Activated effector memory CD4-positive, alpha-beta T cell treated with anti-CD3 and anti-CD28 coated beads, Interleukin-2, amount 50 U/mL, for 16 hours (primary cell): ENCODE measurements at regions not wholly inside any gene's neighbourhood (a gene's known extent, or its start where the extent isn't known, plus 50 kb on each side); places are given as distances from the start of the nearest gene placed in this dataset.

Experiments used
- DNase-seq: peaks from one replicate; pipeline ENCODE4 v3.0.0-alpha.2; 2020

- no peak for DNase-seq
These were observed 300.9 kb upstream of the HS3ST1 start for GRCh38 chr4:11729548-11729947.

DNA sequence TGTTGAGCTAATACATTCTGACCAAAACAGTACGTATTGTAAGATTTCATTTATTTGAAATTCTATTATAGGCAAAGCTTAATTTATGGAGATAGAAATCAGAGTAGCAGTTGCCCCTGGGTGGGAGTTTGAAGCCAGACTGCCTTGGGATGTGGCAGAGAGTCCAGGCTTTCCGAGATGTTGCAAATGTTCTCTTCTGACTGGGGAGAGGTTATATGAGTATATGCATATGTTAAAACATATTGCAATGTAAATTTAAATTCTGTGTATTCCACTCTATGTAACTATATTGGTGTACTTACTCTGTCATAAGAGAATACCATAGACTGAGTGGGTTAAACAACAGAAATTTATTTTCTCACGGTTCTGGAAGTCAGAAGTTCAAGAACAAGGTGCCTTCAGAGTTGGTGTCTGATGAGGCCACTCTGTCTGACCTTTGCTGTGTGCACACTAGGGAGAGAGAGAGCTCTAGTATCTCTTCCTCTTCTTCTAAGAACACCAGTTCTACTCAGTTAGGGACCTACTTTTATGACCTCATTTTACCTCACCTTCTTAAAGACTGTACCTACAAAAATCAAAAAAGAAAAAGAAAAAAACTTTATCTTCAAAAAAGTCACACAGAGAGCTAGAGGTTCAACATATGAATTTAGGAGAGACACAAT lies 299.3 kb upstream of the HS3ST1 start:
- no peak for DNase-seq

DNA sequence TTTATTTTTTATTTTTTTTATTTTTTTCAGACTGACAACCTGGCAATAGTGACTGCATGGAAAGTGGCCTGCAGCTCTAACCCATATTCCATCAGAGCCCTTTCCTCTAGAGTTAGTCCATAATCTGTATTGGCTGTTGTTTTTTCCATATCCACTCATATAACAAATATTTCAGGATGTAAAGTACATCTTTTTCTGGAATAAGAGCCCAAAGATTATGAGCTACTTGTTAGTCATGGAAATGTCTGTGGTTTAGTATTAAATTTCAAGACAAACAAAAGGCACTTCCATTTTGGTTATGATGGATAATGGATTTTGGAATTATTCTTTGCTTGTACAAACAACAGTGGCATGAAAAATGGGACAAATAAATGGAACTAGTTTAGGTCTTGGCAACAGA lies 296.0 kb upstream of the HS3ST1 start:
- no peak for DNase-seq

- DNase-seq: no peak
These were observed 293.5 kb upstream of the HS3ST1 start for GRCh38 chr4:11722223-11722622.

- DNase-seq: no peak
These were observed 291.6 kb upstream of the HS3ST1 start for GRCh38 chr4:11720292-11720691.

DNA sequence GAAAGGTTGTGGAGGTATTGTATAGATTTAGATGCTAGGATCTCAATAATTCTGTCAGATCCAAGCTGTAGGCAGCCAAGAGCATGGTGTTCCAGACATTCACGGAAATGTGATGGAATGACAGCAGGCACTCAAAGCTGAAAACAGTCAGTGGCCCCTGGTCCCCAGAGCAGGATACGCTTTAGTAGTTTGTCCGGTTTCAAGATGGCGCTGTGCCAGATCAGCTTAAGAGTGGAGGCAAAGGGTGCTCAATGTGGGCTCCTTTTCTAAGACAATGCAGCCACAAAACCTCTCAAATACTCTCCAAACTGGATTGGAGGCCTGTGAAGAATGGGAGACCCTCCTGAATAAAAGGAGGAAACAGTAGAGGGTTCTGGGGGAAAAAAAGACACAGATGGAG lies 291.2 kb upstream of the HS3ST1 start:
- DNase-seq: no peak

GRCh38 chr4:11715753-11716521 lies 287.2 kb upstream of the HS3ST1 start:
- no peak for DNase-seq

DNA sequence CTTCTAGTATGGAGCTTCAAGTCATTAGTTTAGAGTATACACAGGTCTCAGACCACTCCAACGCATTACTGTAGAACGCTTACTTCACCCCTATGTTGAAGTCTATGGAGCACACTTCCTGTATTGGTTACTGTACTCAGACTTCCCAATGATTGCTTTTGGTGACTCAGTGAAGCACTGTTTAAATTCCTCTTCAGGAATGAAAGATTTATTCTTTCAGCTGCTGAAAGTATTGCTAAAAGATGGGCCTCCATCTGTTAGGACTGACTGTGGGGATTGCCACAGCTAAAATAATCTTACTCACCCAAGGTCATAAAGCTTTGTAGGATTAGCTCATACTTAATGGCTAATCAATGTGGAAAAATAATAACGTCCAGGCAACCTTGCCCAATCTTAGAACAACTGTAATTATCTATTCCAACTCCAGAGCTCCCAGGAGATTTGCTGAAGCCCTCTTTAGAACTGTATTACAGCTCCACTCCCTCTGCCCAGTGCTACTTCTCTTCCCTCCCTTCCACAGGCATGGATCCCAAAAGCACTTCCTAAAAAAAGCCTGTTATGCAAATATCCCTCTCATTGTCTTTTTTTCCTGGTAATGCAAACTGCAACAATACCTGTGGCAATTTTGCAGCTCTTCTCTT lies 281.9 kb upstream of the HS3ST1 start:
- no peak for DNase-seq

DNA sequence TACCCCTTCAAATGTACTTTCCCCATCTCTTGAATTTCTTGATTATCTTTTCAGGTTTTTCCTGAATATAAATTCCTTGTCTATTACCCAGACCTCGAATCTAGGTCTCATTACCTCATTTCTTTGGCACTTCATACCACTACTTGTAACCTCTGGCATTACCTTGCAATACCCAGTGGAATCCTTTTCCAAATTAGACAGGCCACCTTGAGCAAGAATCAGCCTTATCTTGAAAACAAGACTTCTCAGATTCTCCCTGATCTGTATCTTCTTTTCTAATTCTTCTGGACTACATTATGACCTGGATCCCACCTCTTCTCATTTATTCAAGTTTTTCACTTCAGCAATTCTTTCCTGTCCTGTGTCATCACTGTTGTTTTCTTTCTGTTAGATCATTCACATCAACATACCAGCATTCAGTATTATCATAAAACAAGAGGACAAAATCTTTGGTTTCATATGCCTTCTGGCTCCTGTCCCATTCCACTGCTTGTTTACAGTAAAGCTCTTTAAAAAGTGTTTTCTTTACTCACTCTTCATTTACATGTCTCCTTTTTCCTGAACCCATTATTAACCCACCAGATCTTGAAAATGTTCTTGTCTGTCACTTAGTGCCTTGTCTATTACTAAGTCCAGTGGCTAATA lies 275.6 kb upstream of the HS3ST1 start:
- no peak for DNase-seq

GRCh38 chr4:11702886-11703557 lies 274.3 kb upstream of the HS3ST1 start:
- DNase-seq: no peak

DNA sequence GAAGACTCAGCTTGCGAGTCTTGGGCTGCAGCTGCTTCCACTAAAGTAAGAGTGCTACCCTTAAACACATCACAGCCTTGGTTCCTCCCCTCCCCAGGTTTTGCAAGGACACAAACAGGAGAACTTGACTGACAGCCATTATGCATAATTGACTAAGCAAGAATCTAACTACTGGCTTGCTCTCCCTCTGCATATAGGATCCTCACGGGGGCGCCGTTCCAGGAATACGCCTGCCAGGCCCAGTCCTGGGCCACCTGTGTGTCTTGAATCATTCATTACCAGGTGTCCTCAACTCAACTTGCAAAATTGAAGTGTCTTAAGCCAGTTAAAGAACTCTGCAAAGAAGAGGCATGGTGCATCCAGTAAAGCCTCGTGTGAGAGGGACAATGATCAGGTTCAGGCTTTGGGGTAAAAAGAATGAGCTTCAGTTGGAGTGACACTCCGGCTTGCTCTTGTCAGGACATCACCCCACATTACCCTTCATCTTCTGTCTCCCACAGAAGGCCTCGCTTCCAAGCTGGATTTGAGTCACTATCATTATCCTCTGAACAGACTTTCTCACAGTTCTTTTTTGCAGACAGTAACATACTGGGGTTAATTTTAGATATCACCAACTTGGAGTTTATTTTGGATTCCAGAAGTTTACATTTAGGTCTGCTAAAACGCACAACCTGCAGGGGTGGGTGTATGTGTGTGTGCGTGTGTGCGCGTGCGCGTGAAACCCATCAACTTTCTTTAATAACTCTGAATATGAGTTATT lies 273.5 kb upstream of the HS3ST1 start:
- no peak for DNase-seq

GRCh38 chr4:11700751-11701226 lies 272.1 kb upstream of the HS3ST1 start:
- no peak for DNase-seq

DNA sequence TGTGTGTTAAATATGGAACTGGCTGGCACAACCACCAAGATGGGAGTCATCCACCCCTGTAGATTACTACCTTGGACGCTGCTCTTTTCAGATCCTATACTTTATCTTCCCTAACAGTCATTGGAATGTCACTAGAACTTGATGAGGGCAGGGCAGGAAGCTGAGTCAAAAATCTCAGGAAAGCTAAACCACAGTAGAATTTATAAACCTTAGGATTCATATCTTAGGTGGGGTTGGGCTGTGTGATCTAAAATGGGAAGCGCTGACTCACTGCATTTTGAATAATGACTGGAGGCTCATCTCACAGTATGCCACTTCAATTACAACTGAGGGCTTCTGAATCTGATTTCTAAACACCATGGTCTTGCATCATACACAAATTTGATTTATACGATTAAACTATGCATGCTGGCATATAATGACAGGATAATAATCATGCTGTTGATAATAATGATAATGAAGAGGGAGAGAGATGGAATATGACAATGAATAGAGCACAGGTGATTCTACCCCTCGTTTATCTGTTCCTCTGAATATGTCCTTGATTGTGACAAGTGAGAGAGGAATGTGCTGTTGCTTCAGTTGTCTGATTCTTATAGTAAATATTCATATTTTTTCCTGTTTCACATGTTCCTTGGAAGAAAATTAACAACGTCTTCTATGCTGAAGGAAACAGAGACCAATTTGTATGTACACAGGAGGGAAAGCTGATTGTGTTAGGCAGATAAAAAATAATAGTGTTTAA lies 270.3 kb upstream of the HS3ST1 start:
- no peak for DNase-seq

DNA sequence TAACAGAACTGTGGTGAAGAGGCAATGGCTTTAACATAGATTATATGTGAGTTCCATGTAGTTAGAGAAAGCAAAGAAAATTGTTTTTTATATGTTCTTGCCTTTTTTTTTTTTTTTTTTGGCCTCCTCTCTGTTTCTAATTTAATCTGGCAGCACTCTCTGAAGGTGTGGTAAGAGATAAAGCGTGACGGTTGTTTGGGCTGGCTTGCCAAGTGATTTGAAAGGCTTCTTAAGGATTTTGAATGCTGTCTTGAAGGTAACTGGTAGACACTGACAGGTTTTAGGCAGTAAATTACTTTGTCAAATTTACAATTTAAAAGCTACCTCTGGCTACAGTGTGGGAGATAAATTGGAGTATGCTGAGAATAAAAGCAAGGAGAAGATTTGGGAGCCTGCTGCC lies 269.3 kb upstream of the HS3ST1 start:
- DNase-seq: no peak

DNA sequence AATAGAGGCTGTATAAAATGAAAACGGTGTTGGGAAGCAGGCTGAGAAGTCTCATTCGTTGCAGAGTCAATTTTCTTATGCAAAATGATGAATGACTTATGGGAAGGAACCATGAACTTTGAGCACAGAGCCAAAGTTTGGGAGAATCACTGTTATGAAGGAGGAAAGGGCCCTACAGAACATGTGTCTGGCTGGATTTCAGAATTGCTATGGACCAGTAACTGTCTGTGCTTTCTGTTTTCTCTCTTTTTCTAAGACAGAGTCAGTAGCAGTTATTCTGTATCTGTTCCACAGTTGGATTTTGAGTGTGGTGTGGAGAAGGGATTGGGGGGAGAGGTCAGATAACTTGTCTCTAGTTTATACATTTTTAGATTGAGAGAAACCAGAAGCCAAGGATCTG lies 265.0 kb upstream of the HS3ST1 start:
- DNase-seq: no peak

DNA sequence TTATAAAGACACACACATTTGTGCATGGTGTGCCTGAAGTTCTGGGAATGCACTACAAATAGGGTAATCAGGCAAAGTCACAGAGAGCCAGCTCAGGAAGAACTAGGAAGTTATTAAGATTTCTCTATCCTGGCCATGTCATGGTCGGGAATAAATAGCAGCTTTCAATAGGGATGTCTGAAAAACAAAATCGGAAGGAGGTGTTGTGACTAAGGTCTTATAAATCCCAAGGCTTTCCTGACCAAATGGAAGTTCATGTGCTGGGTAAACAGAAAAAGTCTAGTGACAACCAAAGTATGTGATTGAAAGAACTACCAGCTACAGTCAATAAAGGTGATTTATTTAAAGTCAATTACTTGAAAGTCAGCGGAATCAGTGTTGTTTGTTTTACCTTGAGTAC lies 262.5 kb upstream of the HS3ST1 start:
- no peak for DNase-seq

DNA sequence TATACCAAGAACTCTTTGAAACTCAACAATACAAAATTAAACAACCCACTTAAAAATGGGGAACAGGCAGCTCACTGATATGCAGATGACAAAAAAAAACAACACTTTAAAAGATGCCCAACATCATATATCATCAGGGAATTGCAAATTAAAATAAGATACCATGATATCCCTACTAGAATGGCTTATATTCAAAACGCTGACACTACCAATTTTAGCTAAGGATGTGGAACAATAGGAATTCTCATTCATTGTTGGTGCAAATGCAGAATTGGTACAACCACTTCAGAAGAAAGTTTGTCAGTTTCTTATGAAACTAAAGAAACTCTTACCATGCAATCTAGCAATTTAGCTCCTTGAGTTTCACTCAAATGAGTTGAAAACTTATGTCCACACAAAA lies 259.0 kb upstream of the HS3ST1 start:
- no peak for DNase-seq

GRCh38 chr4:11685481-11685880 lies 256.8 kb upstream of the HS3ST1 start:
- DNase-seq: no peak

- no peak for DNase-seq
These were observed 246.5 kb upstream of the HS3ST1 start for GRCh38 chr4:11675051-11675800.

DNA sequence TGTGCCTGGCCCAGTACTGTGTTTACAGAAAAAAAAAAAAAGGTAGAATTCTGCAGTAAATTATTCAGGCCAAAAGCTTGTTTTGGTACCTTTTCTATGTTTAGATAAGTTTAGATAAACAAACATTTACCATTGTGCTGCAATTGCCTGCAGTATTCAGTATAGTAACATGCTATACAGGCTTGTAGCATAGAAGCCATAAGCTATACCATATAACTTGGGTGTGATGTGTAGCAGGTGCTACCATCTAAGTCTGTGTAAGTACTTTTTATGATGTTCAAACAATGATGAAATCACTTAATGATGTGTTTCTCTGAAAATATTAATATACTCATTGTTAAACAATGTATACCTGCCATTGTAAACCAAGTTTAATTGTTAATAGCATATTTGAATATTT lies 241.6 kb upstream of the HS3ST1 start:
- DNase-seq: no peak

DNA sequence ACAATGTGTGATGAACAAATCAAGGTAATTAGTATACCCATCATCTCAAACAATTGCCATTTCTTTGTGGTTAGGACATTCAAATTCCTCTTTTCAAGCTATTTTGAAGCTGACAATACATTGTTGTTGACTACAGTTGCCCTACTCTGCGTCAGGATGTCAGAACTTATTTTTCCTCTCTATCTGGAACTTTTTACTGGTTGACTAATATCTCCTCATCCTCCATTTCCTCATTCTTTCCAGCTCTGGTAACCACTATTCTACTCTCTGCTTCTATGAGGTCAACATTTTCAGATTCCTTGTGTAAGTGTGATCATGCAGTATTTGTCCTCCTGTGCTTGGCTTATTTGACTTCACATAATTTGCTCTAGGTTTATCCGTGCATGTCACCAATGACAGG lies 240.5 kb upstream of the HS3ST1 start:
- no peak for DNase-seq
